Jurkat, Clone E6-1 (cell line): ENCODE measurements at regions not wholly inside any gene's neighbourhood (a gene's known extent, or its start where the extent isn't known, plus 50 kb on each side); places are given as distances from the start of the nearest gene placed in this dataset.
"Not testable (repeated sequence)": the region's sequence is repeated elsewhere in the genome, so short reads cannot be mapped to it uniquely, and the experiment has no call there.

Source experiments
- DNase-seq: peaks from one replicate; pipeline ENCODE4 v3.0.0-alpha.2; 2011; ENCODE audit warnings: low read depth, low spot score
- H3K4me3 ChIP-seq: 2 replicates; pipeline ENCODE4 v1.5.1; 2011; ENCODE audit warnings: mild to moderate bottlenecking, low read length, control low read depth, moderate library complexity

- DNase-seq: no peak
- no peak overlapping the region for H3K4me3 ChIP-seq
Observed at GRCh38 chr13:86562866-86563265, 763.6 kb upstream of the SLITRK6 start.

- H3K4me3 ChIP-seq: no peak overlapping the region
- no peak for DNase-seq
Observed at GRCh38 chr13:86563308-86563707, 764.1 kb upstream of the SLITRK6 start.

GRCh38 chr13:86567119-86567518 lies 767.9 kb upstream of the SLITRK6 start:
- no peak overlapping the region for H3K4me3 ChIP-seq
- no peak for DNase-seq

GRCh38 chr13:86569119-86569518 lies 769.9 kb upstream of the SLITRK6 start:
- DNase-seq: no peak
- H3K4me3 ChIP-seq: no peak overlapping the region

- no peak overlapping the region for H3K4me3 ChIP-seq
- DNase-seq: no peak
Observed at GRCh38 chr13:86569974-86570373, 770.8 kb upstream of the SLITRK6 start.

- H3K4me3 ChIP-seq: no peak overlapping the region
- no peak for DNase-seq
Observed at GRCh38 chr13:86572115-86572514, 772.9 kb upstream of the SLITRK6 start.

GRCh38 chr13:86579662-86580061 lies 780.4 kb upstream of the SLITRK6 start:
- DNase-seq: no peak

GRCh38 chr13:86581706-86582105 lies 782.5 kb upstream of the SLITRK6 start:
- no peak overlapping the region for H3K4me3 ChIP-seq
- no peak for DNase-seq

More at GRCh38 chr13:86579662-86580061, 780.4 kb upstream of the SLITRK6 start:
- H3K4me3 ChIP-seq: no peak overlapping the region

- H3K4me3 ChIP-seq: no peak overlapping the region
- no peak for DNase-seq
Observed at GRCh38 chr13:86584301-86584700, 785.1 kb upstream of the SLITRK6 start.

GRCh38 chr13:86585835-86586234 lies 786.6 kb upstream of the SLITRK6 start:
- no peak overlapping the region for H3K4me3 ChIP-seq
- no peak for DNase-seq

- no peak overlapping the region for H3K4me3 ChIP-seq
- DNase-seq: no peak
Observed at GRCh38 chr13:86591862-86592261, 792.6 kb upstream of the SLITRK6 start.

- DNase-seq: no peak
- no peak overlapping the region for H3K4me3 ChIP-seq
Observed at GRCh38 chr13:86601351-86601750, 802.1 kb upstream of the SLITRK6 start.

- no peak for DNase-seq
- no peak overlapping the region for H3K4me3 ChIP-seq
Observed at GRCh38 chr13:86606264-86606663, 807.0 kb upstream of the SLITRK6 start.

- no peak for DNase-seq
- H3K4me3 ChIP-seq: no peak overlapping the region
Observed at GRCh38 chr13:86608701-86609100, 809.5 kb upstream of the SLITRK6 start.

GRCh38 chr13:86633346-86633745 lies 834.1 kb upstream of the SLITRK6 start:
- no peak overlapping the region for H3K4me3 ChIP-seq
- DNase-seq: no peak

- not testable (repeated sequence) for DNase-seq, H3K4me3 ChIP-seq
Observed at GRCh38 chr13:86651171-86651570, 852.0 kb upstream of the SLITRK6 start.

- no peak overlapping the region for H3K4me3 ChIP-seq
- no peak for DNase-seq
Observed at GRCh38 chr13:86653009-86653408, 853.8 kb upstream of the SLITRK6 start.

- no peak for DNase-seq
- H3K4me3 ChIP-seq: no peak overlapping the region
Observed at GRCh38 chr13:86655561-86655960, 856.3 kb upstream of the SLITRK6 start.

- no peak overlapping the region for H3K4me3 ChIP-seq
- DNase-seq: no peak
Observed at GRCh38 chr13:86660090-86660489, 860.9 kb upstream of the SLITRK6 start.

- H3K4me3 ChIP-seq: no peak overlapping the region
- DNase-seq: no peak
Observed at GRCh38 chr13:86665842-86666241, 866.6 kb upstream of the SLITRK6 start.

- H3K4me3 ChIP-seq: no peak overlapping the region
- DNase-seq: no peak
Observed at GRCh38 chr13:86673931-86674431, 874.8 kb upstream of the SLITRK6 start.

GRCh38 chr13:86681223-86681622 lies 882.0 kb upstream of the SLITRK6 start:
- DNase-seq: no peak
- no peak overlapping the region for H3K4me3 ChIP-seq
